Upper lobe of left lung (tissue), 4 donors: ENCODE measurements at regions not wholly inside any gene's neighbourhood (a gene's known extent, or its start where the extent isn't known, plus 50 kb on each side); places are given as distances from the start of the nearest gene placed in this dataset.
"Not testable (repeated sequence)": the region's sequence is repeated elsewhere in the genome, so short reads cannot be mapped to it uniquely, and the experiment has no call there.

Experiments used
- CTCF ChIP-seq, 6 experiments: fragments of 450-650 bp in 4 of 6; fragments of 200-600 bp in 2 of 6; sonication (generic) in 2 of 6; IDR thresholded peaks; one replicate each; pipeline ENCODE4 v1.5.1; 2016 to 2019; ENCODE audit warnings: antibody characterized with exemption in 6 of 6
- EP300 ChIP-seq, 4 donors: sonication (generic); formaldehyde crosslinking; IDR thresholded peaks; one replicate each; pipeline ENCODE4 v1.5.1; 2017; ENCODE audit warnings: antibody characterized with exemption in 4 of 4, control low read depth in 2 of 4
- POLR2A ChIP-seq, 4 donors: fragments of 450-650 bp; IDR thresholded peaks; one replicate each; pipeline ENCODE4 v1.5.1; 2016 to 2017; ENCODE audit warnings: antibody characterized with exemption in 4 of 4, mild to moderate bottlenecking in 2 of 4
- POLR2AphosphoS5 ChIP-seq, 2 donors: sonication (generic); formaldehyde crosslinking; IDR thresholded peaks; one replicate each; pipeline ENCODE4 v1.5.1; 2017; ENCODE audit warnings: antibody characterized with exemption in 2 of 2

GRCh38 chr10:33480417-33480816 is 145.9 kb upstream of the NRP1 start:
- TF ChIP-seq CTCF, POLR2A, POLR2AphosphoS5, EP300 (IDR thresholded peaks at IDR 0.05): not testable (repeated sequence)
